Heart left ventricle (tissue), 16 donors: ENCODE measurements at regions not wholly inside any gene's neighbourhood (a gene's known extent, or its start where the extent isn't known, plus 50 kb on each side); places are given as distances from the start of the nearest gene placed in this dataset.

ENCODE experiments used
- ATAC-seq, 4 donors: fragments of 200-7000 bp; cut with Tn5 transposase; one replicate each; pipeline ENCODE4 v1.9.1; 2020 to 2022; ENCODE audit warnings: moderate library complexity in 4 of 4, mild to moderate bottlenecking in 3 of 4, moderate number of reproducible peaks in 1 of 4
- DNase-seq, 5 donors: peaks; one replicate each; pipeline ENCODE4 v3.0.0-alpha.2; 2020
- H3K27ac ChIP-seq, 12 donors: fragments of 200-600 bp; sonication (generic) in 4 of 12; one replicate each; pipeline versions ENCODE4 v1.5.0 to v1.8.0; 2016 to 2022; ENCODE audit warnings: mild to moderate bottlenecking in 2 of 12
- H3K27me3 ChIP-seq, 9 donors: fragments of 200-600 bp; sonication (generic) in 2 of 9; one replicate each; pipeline versions ENCODE4 v1.5.1 to v1.8.0; 2016 to 2022; ENCODE audit warnings: mild to moderate bottlenecking in 3 of 9
- H3K36me3 ChIP-seq, 9 donors: fragments of 200-600 bp; sonication (generic) in 2 of 9; one replicate each; pipeline versions ENCODE4 v1.5.0 to v1.8.0; 2018 to 2022; ENCODE audit warnings: mild to moderate bottlenecking in 2 of 9
- H3K4me1 ChIP-seq, 12 donors: fragments of 200-600 bp; sonication (generic) in 4 of 12; one replicate each; pipeline versions ENCODE4 v1.5.0 to v1.8.0; 2016 to 2022; ENCODE audit warnings: mild to moderate bottlenecking in 3 of 12
- H3K4me3 ChIP-seq, 12 donors: fragments of 200-600 bp; sonication (generic) in 4 of 12; one replicate each; pipeline versions ENCODE4 v1.5.0 to v1.8.0; 2017 to 2022; ENCODE audit warnings: mild to moderate bottlenecking in 9 of 12, moderate library complexity in 4 of 12
- H3K9me3 ChIP-seq, 12 donors: fragments of 200-600 bp; sonication (generic) in 4 of 12; one replicate each; pipeline versions ENCODE4 v1.5.0 to v1.8.0; 2016 to 2022; ENCODE audit warnings: mild to moderate bottlenecking in 1 of 12
- CTCF ChIP-seq, 12 donors: fragments of 200-600 bp; sonication (generic) in 4 of 12; IDR thresholded peaks; one replicate each; pipeline versions ENCODE4 v1.5.0 to v1.8.0; 2018 to 2022; ENCODE audit warnings: antibody characterized with exemption in 12 of 12, mild to moderate bottlenecking in 5 of 12
- POLR2A ChIP-seq, 2 donors: fragments of 450-650 bp; IDR thresholded peaks; one replicate each; pipeline ENCODE4 v1.6.1; 2017; ENCODE audit warnings: antibody characterized with exemption in 2 of 2, mild to moderate bottlenecking in 2 of 2, moderate library complexity in 2 of 2
- WGBS, 4 donors: extraction: QIAGEN DNeasy Blood & Tissue Kit in 2 of 4; methylation state at CpG; one replicate each; pipeline versions ENCODE4 v1.1.5 to v1.1.7; 2013 to 2018; 5-methylcytosine and 5-hydroxymethylcytosine counted together
- intact Hi-C, 10 donors: fragments of 100-400 bp; cut with DNase I; formaldehyde crosslinking; loops; one replicate each; pipeline versions ENCODE4 v1.11.1 to v1.14.2; 2022
- donor health status: ischemic (EF 13 %, LVEDD 7.1; RV severe dilation, severe dysfunction).
- donor health status: healthy with polysubstance abuse.
- donor health status: DM: no; HTN: yes; CAD: no.
- donor health status: DM: no; HTN: no; CAD: no.
- donor health status: ischemic (EF 25% LVEDD 6.9; RV normal size, moderate dysfunction).
- donor health status: ischemic (EF 25% LVEDD 5.7; RV mildly dilated, moderate dysfunction).
- donor health status: healthy.
- donor health status: DM: yes; HTN: yes; CAD: no.
- donor health status: ischemic (EF 35%, LVEDD 5.7; RV mildly dilated, moderate dysfunction).
- donor health status: nonischemic (EF 11% LVEDD 7.7; RV severe dilation, severe dysfunction).
- donor health status: DM: yes; HTN: yes; CAD: no.
- donor health status: PGD.
- donor health status: ischemic (EF 29% LVEDD 5.4; RV normal size, mild dysfunction).
- donor health status: nonischemic (EF 23%, LVEDD 6.1; RV moderate dilation, normal function).

- Histone ChIP-seq H3K4me1 (no peaks in the 10 kb centered on the region), H3K27ac (no peak overlapping the region), H3K36me3 (no peaks in the 10 kb centered on the region), H3K9me3 (peaks cover 0 to 6% (median 0%) of the 10 kb centered on the region in 12 donors), H3K27me3 (no peaks in the 10 kb centered on the region), H3K4me3 (no peak overlapping the region)
- ATAC-seq, result no peak
- intact Hi-C loops, result loop anchor here in 2 of 10 donors (1.0 to 10.0 kb wide), 2 partner anchors 17 to 371 kb away; no protein-coding TSS in a partner anchor
- DNase-seq, result no peak
- TF ChIP-seq CTCF (IDR thresholded peaks at IDR 0.05) (no peak), POLR2A (IDR thresholded peaks at IDR 0.05) (no peak)
These were observed 220.6 kb downstream of the ZIC4 start for GRCh38 chr3:147185781-147186180.

GRCh38 chr3:147184794-147185193, 221.5 kb downstream of the ZIC4 start:
- DNase-seq, result no peak
- no peaks in the 10 kb centered on the region for H3K36me3 ChIP-seq
- H3K27me3 ChIP-seq, result no peaks in the 10 kb centered on the region
- H3K27ac ChIP-seq, result no peak overlapping the region
- no peaks in the 10 kb centered on the region for H3K4me1 ChIP-seq
- 70 to 78% (median 75%) methylated on average over 2 of the region's 2 CpGs for WGBS, 4 donors
- H3K4me3 ChIP-seq, result no peak overlapping the region
- intact Hi-C loops, result loop anchor here in 2 of 10 donors (1.0 to 10.0 kb wide), 2 partner anchors 18 to 370 kb away; no protein-coding TSS in a partner anchor
- ATAC-seq, result no peak
- TF ChIP-seq CTCF (IDR thresholded peaks at IDR 0.05), result no peak
- TF ChIP-seq POLR2A (IDR thresholded peaks at IDR 0.05), result no peak
- no peaks in the 10 kb centered on the region for H3K9me3 ChIP-seq

- DNase-seq, result no peak
- H3K4me3 ChIP-seq, result no peak overlapping the region
- intact Hi-C loops, result no loop called here
- TF ChIP-seq CTCF (IDR thresholded peaks at IDR 0.05), result no peak
- TF ChIP-seq POLR2A (IDR thresholded peaks at IDR 0.05), result no peak
- no peaks in the 10 kb centered on the region for H3K27me3 ChIP-seq
- 68 to 76% (median 71%) methylated on average over 4 of the region's 4 CpGs for WGBS, 4 donors
- no peak overlapping the region for H3K27ac ChIP-seq
- no peaks in the 10 kb centered on the region for H3K36me3 ChIP-seq
- H3K4me1 ChIP-seq, result no peaks in the 10 kb centered on the region
- no peak for ATAC-seq
- H3K9me3 ChIP-seq, result peaks cover 0 to 8% (median 0%) of the 10 kb centered on the region in 12 donors
These were observed 233.1 kb downstream of the ZIC4 start for GRCh38 chr3:147173257-147173656.

GRCh38 chr3:147162743-147163142, 243.6 kb downstream of the ZIC4 start:
- Histone ChIP-seq H3K4me1 (no peaks in the 10 kb centered on the region), H3K27me3 (no peaks in the 10 kb centered on the region), H3K4me3 (no peak overlapping the region), H3K9me3 (no peaks in the 10 kb centered on the region), H3K27ac (no peak overlapping the region), H3K36me3 (no peaks in the 10 kb centered on the region)
- TF ChIP-seq POLR2A (IDR thresholded peaks at IDR 0.05) (no peak), CTCF (IDR thresholded peaks at IDR 0.05) (no peak)
- DNase-seq (no peak), ATAC-seq (no peak)
- intact Hi-C loops, result no loop called here
